Nephron progenitor cell (in vitro differentiated cells): ENCODE measurements at regions not wholly inside any gene's neighbourhood (a gene's known extent, or its start where the extent isn't known, plus 50 kb on each side); places are given as distances from the start of the nearest gene placed in this dataset.

ENCODE experiments used
- DNase-seq: peaks from one replicate; pipeline ENCODE4 v3.0.0; 2021
- H3K27ac Mint-ChIP-seq: 2 replicates; pipeline ENCODE4 v1.8.0; 2021; ENCODE audit warnings: mild to moderate bottlenecking, moderate library complexity, mixed read lengths
- H3K27me3 Mint-ChIP-seq: 2 replicates; pipeline ENCODE4 v1.8.0; 2021; ENCODE audit warnings: mild to moderate bottlenecking, low read depth, mixed read lengths; ENCODE audit not compliant: poor library complexity
- H3K36me3 Mint-ChIP-seq: 2 replicates; pipeline ENCODE4 v1.8.0; 2021; ENCODE audit warnings: low read depth, mixed read lengths
- H3K4me1 Mint-ChIP-seq: 2 replicates; pipeline ENCODE4 v1.8.0; 2021; ENCODE audit warnings: mixed read lengths
- H3K4me3 Mint-ChIP-seq: 2 replicates; pipeline ENCODE4 v1.8.0; 2021; ENCODE audit warnings: mild to moderate bottlenecking, moderate library complexity, mixed read lengths
- H3K9me3 Mint-ChIP-seq: 2 replicates; pipeline ENCODE4 v1.8.0; 2021; ENCODE audit warnings: mild to moderate bottlenecking, moderate library complexity, mixed read lengths
- CTCF ChIP-seq: fragments of 200-600 bp; sonication (generic); IDR thresholded peaks from 2 replicates; pipeline ENCODE4 v1.5.0; 2021; ENCODE audit warnings: antibody characterized with exemption

GRCh38 chr5:4243479-4244264 lies 648.0 kb downstream of the IRX1 start:
- Mint-ChIP-seq H3K36me3 (no peaks in the 10 kb centered on the region), H3K27me3 (peaks cover 7% of the 10 kb centered on the region), H3K9me3 (peaks cover 3% of the 10 kb centered on the region), H3K27ac (peak overlapping the region; percentile 40), H3K4me3 (no peak overlapping the region), H3K4me1 (peaks cover 22% of the 10 kb centered on the region)
- no peak for TF ChIP-seq CTCF
- DNase-seq = no peak

GRCh38 chr5:4244306-4244705 lies 648.7 kb downstream of the IRX1 start:
- H3K36me3 Mint-ChIP-seq = no peaks in the 10 kb centered on the region
- H3K4me3 Mint-ChIP-seq = no peak overlapping the region
- no peak for DNase-seq
- H3K27ac Mint-ChIP-seq = peak overlapping the region; percentile 40
- peaks cover 3% of the 10 kb centered on the region for H3K9me3 Mint-ChIP-seq
- TF ChIP-seq CTCF = no peak
- peaks cover 21% of the 10 kb centered on the region for H3K4me1 Mint-ChIP-seq
- peaks cover 7% of the 10 kb centered on the region for H3K27me3 Mint-ChIP-seq

- Mint-ChIP-seq H3K27ac (no peak overlapping the region), H3K36me3 (no peaks in the 10 kb centered on the region), H3K27me3 (peaks cover 7% of the 10 kb centered on the region), H3K4me1 (peaks cover 17% of the 10 kb centered on the region), H3K4me3 (no peak overlapping the region), H3K9me3 (peaks cover 3% of the 10 kb centered on the region)
- no peak for TF ChIP-seq CTCF
- DNase-seq = no peak
These were observed 649.4 kb downstream of the IRX1 start for GRCh38 chr5:4245076-4245475.

GRCh38 chr5:4245511-4245910 lies 649.9 kb downstream of the IRX1 start:
- no peaks in the 10 kb centered on the region for H3K36me3 Mint-ChIP-seq
- no peak overlapping the region for H3K27ac Mint-ChIP-seq
- H3K27me3 Mint-ChIP-seq = peaks cover 7% of the 10 kb centered on the region
- no peak for DNase-seq
- no peak overlapping the region for H3K4me3 Mint-ChIP-seq
- H3K4me1 Mint-ChIP-seq = peaks cover 17% of the 10 kb centered on the region
- TF ChIP-seq CTCF = no peak
- H3K9me3 Mint-ChIP-seq = peaks cover 3% of the 10 kb centered on the region

- H3K9me3 Mint-ChIP-seq = peaks cover 3% of the 10 kb centered on the region
- TF ChIP-seq CTCF = no peak
These were observed 650.8 kb downstream of the IRX1 start for GRCh38 chr5:4246447-4246846.

GRCh38 chr5:4250254-4250653 lies 654.6 kb downstream of the IRX1 start:
- Mint-ChIP-seq H3K27me3 (peaks cover 7% of the 10 kb centered on the region), H3K4me3 (no peak overlapping the region), H3K36me3 (no peaks in the 10 kb centered on the region), H3K9me3 (no peaks in the 10 kb centered on the region), H3K27ac (no peak overlapping the region), H3K4me1 (peaks cover 3% of the 10 kb centered on the region)
- no peak for DNase-seq
- no peak for TF ChIP-seq CTCF

More at GRCh38 chr5:4246447-4246846, 650.8 kb downstream of the IRX1 start:
- Mint-ChIP-seq H3K27me3 (peaks cover 6% of the 10 kb centered on the region), H3K4me1 (peaks cover 17% of the 10 kb centered on the region), H3K36me3 (no peaks in the 10 kb centered on the region), H3K4me3 (no peak overlapping the region), H3K27ac (no peak overlapping the region)
- no peak for DNase-seq
